ENCODE measurements at regions not wholly inside any gene's neighbourhood (a gene's known extent, or its start where the extent isn't known, plus 50 kb on each side); places are given as distances from the start of the nearest gene placed in this dataset.

- POLR2A ChIA-PET, result no interaction called here
- CTCF ChIA-PET, result no interaction called here
- Histone ChIP-seq H3K36me3 (ENCODE audit: control insufficient read depth, insufficient read depth, low read length) (no peaks in the 10 kb centered on the region), H3K27me3 (replicated peaks; ENCODE audit: control insufficient read depth, insufficient read depth, low read length) (no peaks in the 10 kb centered on the region), H3K4me3 (ENCODE audit: low read depth, low read length) (no peak overlapping the region), H3K4me1 (peaks cover 43% of the 10 kb centered on the region), H3K9me3 (no peaks in the 10 kb centered on the region)
- Mint-ChIP-seq H3K27ac (ENCODE audit: unreplicated experiment) (no peak overlapping the region), H3K36me3 (ENCODE audit: insufficient read depth, unreplicated experiment) (no peaks in the 10 kb centered on the region), H3K27me3 (ENCODE audit: insufficient read depth, unreplicated experiment) (no peaks in the 10 kb centered on the region), H3K4me1 (ENCODE audit: low read depth, unreplicated experiment) (peaks cover 35% of the 10 kb centered on the region), H3K4me3 (ENCODE audit: unreplicated experiment) (no peak overlapping the region), H3K9me3 (ENCODE audit: unreplicated experiment) (no peaks in the 10 kb centered on the region)
- intact Hi-C loops (cut with micrococcal nuclease; ENCODE audit: unreplicated experiment), result no loop called here
- no TSS peak for BruUV-seq (replicated peaks)
- TF ChIP-seq CTCF (IDR thresholded peaks at IDR 0.05; ENCODE audit: insufficient read depth in 1 of 2, low read depth in 1 of 2, low read length in 1 of 2, severe bottlenecking in 1 of 2, unreplicated experiment in 1 of 2), result no peak
- no peak for DNase-seq
These were observed 167.4 kb downstream of the SNAPC1 start for GRCh38 chr14:61929651-61930050.

GRCh38 chr14:61930101-61930857 is 168.1 kb downstream of the SNAPC1 start:
- Mint-ChIP-seq H3K27ac (ENCODE audit: unreplicated experiment) (no peak overlapping the region), H3K36me3 (ENCODE audit: insufficient read depth, unreplicated experiment) (no peaks in the 10 kb centered on the region), H3K4me1 (ENCODE audit: low read depth, unreplicated experiment) (peaks cover 30% of the 10 kb centered on the region), H3K4me3 (ENCODE audit: unreplicated experiment) (no peak overlapping the region), H3K9me3 (ENCODE audit: unreplicated experiment) (no peaks in the 10 kb centered on the region), H3K27me3 (ENCODE audit: insufficient read depth, unreplicated experiment) (no peaks in the 10 kb centered on the region)
- H3K4me3 ChIP-seq (ENCODE audit: low read depth, low read length), result no peak overlapping the region
- H3K9me3 ChIP-seq, result no peaks in the 10 kb centered on the region
- H3K27me3 ChIP-seq (replicated peaks; ENCODE audit: control insufficient read depth, insufficient read depth, low read length), result no peaks in the 10 kb centered on the region
- ChIA-PET CTCF (no interaction called here), POLR2A (no interaction called here)
- intact Hi-C loops (cut with micrococcal nuclease; ENCODE audit: unreplicated experiment), result no loop called here
- peaks cover 37% of the 10 kb centered on the region for H3K4me1 ChIP-seq
- no peak for DNase-seq
- H3K36me3 ChIP-seq (ENCODE audit: control insufficient read depth, insufficient read depth, low read length), result no peaks in the 10 kb centered on the region
- BruUV-seq (replicated peaks), result no TSS peak
- TF ChIP-seq CTCF (IDR thresholded peaks at IDR 0.05; ENCODE audit: insufficient read depth in 1 of 2, low read depth in 1 of 2, low read length in 1 of 2, severe bottlenecking in 1 of 2, unreplicated experiment in 1 of 2), result no peak

- H3K4me1 Mint-ChIP-seq (ENCODE audit: low read depth, unreplicated experiment), result peaks cover 17% of the 10 kb centered on the region
These were observed 170.8 kb downstream of the SNAPC1 start for GRCh38 chr14:61932974-61933373.

More at GRCh38 chr14:61932974-61933373, 170.8 kb downstream of the SNAPC1 start:
- no peaks in the 10 kb centered on the region for H3K27me3 Mint-ChIP-seq (ENCODE audit: insufficient read depth, unreplicated experiment)
- H3K27me3 ChIP-seq (replicated peaks; ENCODE audit: control insufficient read depth, insufficient read depth, low read length), result no peaks in the 10 kb centered on the region
- no peak overlapping the region for H3K27ac Mint-ChIP-seq (ENCODE audit: unreplicated experiment)
- H3K9me3 ChIP-seq, result no peaks in the 10 kb centered on the region
- H3K9me3 Mint-ChIP-seq (ENCODE audit: unreplicated experiment), result no peaks in the 10 kb centered on the region
- no peaks in the 10 kb centered on the region for H3K36me3 Mint-ChIP-seq (ENCODE audit: insufficient read depth, unreplicated experiment)
- ChIA-PET CTCF (no interaction called here), POLR2A (no interaction called here)
- no peak for DNase-seq
- no peak overlapping the region for H3K4me3 Mint-ChIP-seq (ENCODE audit: unreplicated experiment)
- TF ChIP-seq CTCF (IDR thresholded peaks at IDR 0.05; ENCODE audit: insufficient read depth in 1 of 2, low read depth in 1 of 2, low read length in 1 of 2, severe bottlenecking in 1 of 2, unreplicated experiment in 1 of 2), result no peak
- intact Hi-C loops (cut with micrococcal nuclease; ENCODE audit: unreplicated experiment), result no loop called here
- no peak overlapping the region for H3K4me3 ChIP-seq (ENCODE audit: low read depth, low read length)
- H3K4me1 ChIP-seq, result peaks cover 10% of the 10 kb centered on the region
- no peaks in the 10 kb centered on the region for H3K36me3 ChIP-seq (ENCODE audit: control insufficient read depth, insufficient read depth, low read length)
- no TSS peak for BruUV-seq (replicated peaks)
